ENCODE measurements at regions not wholly inside any gene's neighbourhood (a gene's known extent, or its start where the extent isn't known, plus 50 kb on each side); places are given as distances from the start of the nearest gene placed in this dataset.

DNA sequence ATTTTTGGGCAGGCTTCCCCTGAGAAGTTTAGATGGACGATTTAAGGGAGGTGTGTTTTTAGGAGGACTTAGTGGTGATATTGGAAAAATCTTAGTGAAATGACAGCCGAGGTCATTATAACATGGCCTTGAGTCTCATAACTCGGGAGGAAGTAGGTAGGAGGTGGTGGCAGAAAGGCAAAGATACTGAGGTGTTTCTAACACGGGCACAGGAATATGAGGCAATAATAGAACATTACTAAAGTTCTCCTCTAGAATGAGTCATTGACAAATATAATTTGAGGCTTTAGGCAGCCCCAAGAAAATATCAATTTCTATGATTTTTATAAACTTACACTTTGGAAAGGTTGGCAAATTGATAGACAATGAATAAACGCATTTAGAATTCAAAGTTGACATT is 146.1 kb upstream of the ZEB2 start:
- ATAC-seq: peak; percentile 39
- H3K27me3 ChIP-seq: no peaks in the 10 kb centered on the region

DNA sequence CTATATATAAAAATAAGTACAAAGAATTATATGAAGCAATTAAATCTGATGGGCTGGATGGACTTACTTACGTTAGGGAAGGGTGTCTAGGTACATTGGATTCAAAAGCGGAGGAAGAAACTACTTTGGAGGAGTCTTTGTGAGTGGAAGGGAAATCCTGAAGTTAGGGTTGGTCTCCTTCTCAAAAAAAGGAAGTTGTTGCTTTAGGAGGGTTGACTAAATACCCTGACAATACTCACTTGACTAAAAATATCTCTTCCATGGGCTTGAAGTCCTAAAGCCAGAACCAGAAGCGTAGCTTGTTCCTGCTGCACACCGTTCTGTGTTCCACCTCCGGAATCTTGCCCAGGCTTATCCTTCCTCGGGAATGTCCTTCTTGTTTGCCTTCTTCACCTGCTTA is 143.3 kb upstream of the ZEB2 start:
- H3K4me3 ChIP-seq: no peak overlapping the region
- intact Hi-C loops (cut with DNase I): no loop called here
- no peak for DNase-seq
- H3K36me3 ChIP-seq: no peaks in the 10 kb centered on the region
- TF ChIP-seq, protein P1, sequence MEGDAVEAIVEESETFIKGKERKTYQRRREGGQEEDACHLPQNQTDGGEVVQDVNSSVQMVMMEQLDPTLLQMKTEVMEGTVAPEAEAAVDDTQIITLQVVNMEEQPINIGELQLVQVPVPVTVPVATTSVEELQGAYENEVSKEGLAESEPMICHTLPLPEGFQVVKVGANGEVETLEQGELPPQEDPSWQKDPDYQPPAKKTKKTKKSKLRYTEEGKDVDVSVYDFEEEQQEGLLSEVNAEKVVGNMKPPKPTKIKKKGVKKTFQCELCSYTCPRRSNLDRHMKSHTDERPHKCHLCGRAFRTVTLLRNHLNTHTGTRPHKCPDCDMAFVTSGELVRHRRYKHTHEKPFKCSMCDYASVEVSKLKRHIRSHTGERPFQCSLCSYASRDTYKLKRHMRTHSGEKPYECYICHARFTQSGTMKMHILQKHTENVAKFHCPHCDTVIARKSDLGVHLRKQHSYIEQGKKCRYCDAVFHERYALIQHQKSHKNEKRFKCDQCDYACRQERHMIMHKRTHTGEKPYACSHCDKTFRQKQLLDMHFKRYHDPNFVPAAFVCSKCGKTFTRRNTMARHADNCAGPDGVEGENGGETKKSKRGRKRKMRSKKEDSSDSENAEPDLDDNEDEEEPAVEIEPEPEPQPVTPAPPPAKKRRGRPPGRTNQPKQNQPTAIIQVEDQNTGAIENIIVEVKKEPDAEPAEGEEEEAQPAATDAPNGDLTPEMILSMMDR (IDR thresholded peaks at IDR 0.05): no peak
- H3K9me3 ChIP-seq: no peaks in the 10 kb centered on the region
- peak overlapping the region; percentile 33 for H3K27ac ChIP-seq
- H3K27me3 ChIP-seq: no peaks in the 10 kb centered on the region
- no peaks in the 10 kb centered on the region for H3K4me1 ChIP-seq
- ATAC-seq: peak; percentile 33

More for the DNA sequence above, 146.1 kb upstream of the ZEB2 start:
- intact Hi-C loops (cut with DNase I): no loop called here
- no peak for DNase-seq
- H3K36me3 ChIP-seq: no peaks in the 10 kb centered on the region
- no peak overlapping the region for H3K4me3 ChIP-seq
- TF ChIP-seq, protein P1 (IDR thresholded peaks at IDR 0.05): no peak
- H3K27ac ChIP-seq: no peak overlapping the region
- no peaks in the 10 kb centered on the region for H3K9me3 ChIP-seq
- no peaks in the 10 kb centered on the region for H3K4me1 ChIP-seq

DNA sequence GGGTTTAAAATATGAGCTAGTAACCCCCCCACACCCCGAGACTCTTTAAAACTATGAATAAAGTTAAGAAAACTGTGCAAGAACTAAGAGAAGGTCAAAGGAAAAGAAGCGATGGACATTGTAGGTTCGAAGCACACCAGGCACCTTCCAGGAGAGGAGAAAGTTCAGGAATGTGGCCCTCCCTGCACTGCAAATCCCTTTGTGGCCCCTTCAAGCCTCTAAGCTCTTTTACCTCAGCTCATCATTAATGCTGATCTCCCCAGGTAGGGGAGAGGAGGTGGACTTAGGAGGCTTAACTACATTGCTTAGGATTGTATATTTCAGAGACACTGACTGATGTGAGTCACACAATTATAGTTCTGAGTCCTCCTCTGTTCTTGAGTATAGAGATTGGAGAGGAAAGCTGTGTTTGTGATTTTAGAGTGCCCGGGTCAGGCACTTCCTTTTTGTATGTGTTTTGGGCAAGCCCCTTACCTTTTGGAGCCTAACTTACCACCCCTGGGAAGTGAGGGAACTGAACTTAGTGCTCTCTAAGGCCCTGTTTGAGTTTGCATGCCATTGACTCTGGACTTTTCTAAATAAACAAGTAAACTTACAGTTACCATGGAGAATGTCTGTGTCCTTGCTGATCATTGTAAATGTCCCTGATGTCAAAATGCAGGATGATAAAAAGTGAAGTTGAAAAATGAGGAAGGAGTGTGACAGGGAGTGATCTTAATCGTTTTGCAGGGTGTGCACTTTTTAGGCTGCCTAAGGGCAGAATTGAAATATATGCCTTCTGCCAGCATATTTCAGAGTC is 140.8 kb upstream of the ZEB2 start:
- TF ChIP-seq, protein P1 (IDR thresholded peaks at IDR 0.05): no peak
- peak; percentile 85 for ATAC-seq
- no peak for DNase-seq
- Histone ChIP-seq H3K4me3 (no peak overlapping the region), H3K36me3 (no peaks in the 10 kb centered on the region), H3K27me3 (no peaks in the 10 kb centered on the region), H3K9me3 (no peaks in the 10 kb centered on the region), H3K4me1 (no peaks in the 10 kb centered on the region), H3K27ac (peak overlapping the region; percentile 73)
- intact Hi-C loops (cut with DNase I): no loop called here

DNA sequence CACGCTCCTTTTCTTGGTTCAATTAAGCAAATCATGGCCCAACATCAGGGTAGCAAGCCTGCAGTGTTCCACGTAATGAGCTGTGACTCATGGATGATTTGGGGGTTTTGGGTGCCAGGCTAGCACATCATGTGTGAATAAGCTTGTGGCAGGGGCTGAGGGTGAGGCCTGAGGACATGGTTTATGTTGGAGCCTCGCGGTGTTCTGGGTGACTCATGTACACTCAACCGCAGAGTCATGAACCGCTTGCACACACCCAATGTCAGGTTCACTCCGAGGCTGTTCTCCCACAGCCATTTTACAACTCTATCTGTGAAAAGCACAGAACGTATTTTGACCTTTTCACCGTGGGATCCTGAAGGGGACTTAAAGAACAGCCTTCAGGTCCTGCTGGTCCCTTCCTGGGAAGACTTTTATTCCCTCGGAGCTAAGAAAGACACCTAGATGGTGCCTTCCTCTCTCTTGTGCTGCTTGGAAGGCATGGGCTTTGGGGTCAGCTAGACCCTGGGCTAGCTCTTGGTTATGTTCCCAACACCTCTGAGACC is 139.9 kb upstream of the ZEB2 start:
- Histone ChIP-seq H3K36me3 (no peaks in the 10 kb centered on the region), H3K27ac (peak overlapping the region; percentile 73), H3K27me3 (no peaks in the 10 kb centered on the region), H3K4me1 (no peaks in the 10 kb centered on the region), H3K9me3 (no peaks in the 10 kb centered on the region), H3K4me3 (no peak overlapping the region)
- peak; percentile 89 for ATAC-seq
- TF ChIP-seq, protein P1 (IDR thresholded peaks at IDR 0.05): no peak
- intact Hi-C loops (cut with DNase I): no loop called here
- peak; percentile 65 for DNase-seq

DNA sequence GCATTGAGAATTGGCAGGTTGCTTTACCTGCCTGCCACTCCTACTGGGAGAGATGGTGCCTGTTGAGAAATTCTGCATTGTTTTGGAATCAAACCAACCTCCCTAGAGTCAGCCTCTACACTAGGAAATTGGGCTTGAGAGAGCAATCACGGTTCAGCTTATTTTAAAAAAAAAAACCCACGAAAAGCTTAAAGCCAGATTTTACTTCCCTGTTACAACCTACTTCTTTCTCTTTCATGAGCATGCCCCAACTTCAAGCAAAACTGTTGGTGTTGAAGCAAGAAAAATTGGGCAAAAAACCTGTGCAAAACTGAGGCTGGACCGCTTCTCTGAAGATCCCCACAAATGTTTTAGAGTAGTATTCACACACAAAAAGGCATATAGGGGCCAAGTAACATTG is 134.6 kb upstream of the ZEB2 start:
- Histone ChIP-seq H3K36me3 (no peaks in the 10 kb centered on the region), H3K27me3 (no peaks in the 10 kb centered on the region), H3K27ac (no peak overlapping the region), H3K9me3 (no peaks in the 10 kb centered on the region), H3K4me1 (no peaks in the 10 kb centered on the region), H3K4me3 (no peak overlapping the region)
- TF ChIP-seq, protein P1 (IDR thresholded peaks at IDR 0.05): no peak
- ATAC-seq (peak; percentile 42), DNase-seq (no peak)
- intact Hi-C loops (cut with DNase I): no loop called here
